Stimulated activated CD8-positive, alpha-beta memory T cell treated with anti-CD3 and anti-CD28 coated beads, Interleukin-12 subunit alpha, Interleukin-12 subunit beta, amount 100 ng/mL, for 24 hours (primary cell): ENCODE measurements at regions not wholly inside any gene's neighbourhood (a gene's known extent, or its start where the extent isn't known, plus 50 kb on each side); places are given as distances from the start of the nearest gene placed in this dataset.

ENCODE experiments used
- DNase-seq: peaks from one replicate; pipeline ENCODE4 v3.0.0-alpha.2; 2020; ENCODE audit errors: extremely low read depth

DNA sequence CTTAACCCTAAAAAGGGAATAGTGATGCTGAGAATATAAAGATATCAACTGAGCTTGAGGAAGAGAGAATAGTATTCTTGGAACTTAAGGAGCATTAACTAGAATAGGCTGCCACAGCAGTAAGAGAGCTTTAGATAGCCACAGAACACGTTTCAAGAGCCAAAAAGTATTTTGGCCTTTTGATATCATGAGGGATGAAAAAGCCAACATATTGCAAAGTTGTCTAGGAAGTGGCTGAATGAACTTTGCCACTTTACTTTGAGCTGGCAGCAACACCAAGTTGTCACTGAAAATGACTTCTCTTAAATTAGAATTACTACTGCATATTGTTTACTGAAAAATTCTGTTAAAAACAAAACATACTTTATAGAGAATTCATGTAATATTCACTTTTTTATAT is 1476.2 kb downstream of the MRPL39 start:
- DNase-seq = no peak

DNA sequence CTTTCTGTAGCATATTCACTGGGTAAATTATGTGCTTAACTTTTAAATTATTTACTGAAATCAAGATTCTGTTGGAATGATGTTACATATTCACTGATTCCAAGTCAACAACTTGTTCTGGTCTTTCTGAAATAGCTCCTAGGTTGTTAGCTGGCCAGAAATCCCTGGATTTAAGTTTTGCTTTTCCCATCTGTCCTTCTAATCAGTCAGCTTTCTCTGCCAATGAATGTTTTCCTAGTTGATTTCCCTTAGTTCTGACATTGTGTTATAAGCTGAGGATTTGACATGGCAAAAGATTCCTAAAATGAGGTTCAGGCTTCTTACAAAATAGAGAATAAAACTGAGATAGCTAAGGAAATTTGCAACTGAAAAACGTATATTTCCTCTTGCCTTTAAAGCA is 1479.6 kb downstream of the MRPL39 start:
- no peak for DNase-seq

DNA sequence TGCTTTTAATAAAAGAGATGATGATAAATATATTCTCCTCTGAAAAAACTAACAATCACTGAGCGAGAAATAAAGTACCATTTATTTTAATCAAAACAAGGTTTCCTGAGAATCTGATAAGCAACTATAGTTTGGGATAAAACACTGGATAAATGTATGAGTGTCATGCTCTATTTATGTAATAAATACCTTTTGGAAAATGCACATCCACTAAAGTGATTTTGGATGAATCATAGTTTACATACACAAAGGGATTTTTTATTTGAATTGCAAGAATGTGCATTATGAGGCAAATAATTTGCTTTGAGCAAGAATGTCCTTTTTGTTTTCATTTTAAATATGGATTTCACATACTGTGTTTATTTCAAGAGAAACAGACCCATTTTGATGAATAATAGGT is 1483.5 kb downstream of the MRPL39 start:
- DNase-seq = no peak

DNA sequence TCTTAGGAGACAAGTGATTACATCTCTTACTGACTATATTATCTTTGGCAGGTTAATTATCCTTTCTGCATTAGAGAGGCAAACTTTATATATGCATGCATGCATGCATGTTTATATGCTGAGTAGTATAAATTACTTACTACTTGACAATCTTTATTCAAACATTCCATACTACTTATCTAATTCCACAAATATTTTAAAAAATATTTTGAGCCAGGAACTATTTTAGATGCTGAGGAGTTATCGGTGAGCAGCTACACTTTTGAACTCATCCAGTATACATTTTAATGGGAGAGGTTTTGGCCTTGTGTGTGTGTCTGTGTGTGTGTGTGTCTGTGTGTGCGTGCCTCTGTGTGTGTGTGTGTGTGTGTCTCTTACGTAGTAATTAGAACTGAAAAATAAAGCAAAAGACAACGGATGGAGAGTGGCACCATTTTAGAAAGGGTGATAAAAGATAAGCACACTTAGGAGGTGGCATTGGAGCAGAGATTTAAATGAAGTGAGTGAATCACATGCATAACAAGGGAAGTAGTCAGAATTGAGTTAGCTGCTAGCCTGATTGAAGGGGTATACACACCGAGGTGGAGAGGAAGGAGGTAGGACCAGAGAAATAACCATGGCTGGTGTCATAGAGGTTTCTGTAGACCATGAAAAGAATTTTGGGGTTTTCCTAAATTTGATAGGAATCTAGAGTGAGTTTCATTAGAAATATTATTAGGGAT is 1488.4 kb downstream of the MRPL39 start:
- DNase-seq = no peak

- no peak for DNase-seq
Observed at GRCh38 chr21:24115141-24115540, 1492.1 kb downstream of the MRPL39 start.

- no peak for DNase-seq
Observed at GRCh38 chr21:24112020-24112419, 1495.3 kb downstream of the MRPL39 start.

DNA sequence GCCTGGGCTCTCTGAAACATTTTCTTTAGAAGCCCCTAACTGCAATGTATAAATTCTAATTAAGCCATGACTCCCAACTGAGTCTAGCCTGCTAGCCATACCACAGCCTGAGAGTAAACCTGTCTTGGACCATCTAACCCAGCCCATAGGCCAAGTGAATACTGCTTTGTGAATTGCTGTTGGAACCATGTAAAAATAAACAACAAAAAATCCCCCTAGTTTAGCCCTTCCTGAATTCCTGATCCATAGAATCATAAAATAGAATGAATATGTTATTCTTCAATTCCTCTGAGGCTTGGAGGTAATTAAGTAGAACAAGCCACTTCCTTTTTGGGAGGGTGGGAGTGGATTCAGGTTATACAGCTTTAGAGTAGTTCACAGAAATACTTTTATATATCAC is 1496.4 kb downstream of the MRPL39 start:
- no peak for DNase-seq

DNA sequence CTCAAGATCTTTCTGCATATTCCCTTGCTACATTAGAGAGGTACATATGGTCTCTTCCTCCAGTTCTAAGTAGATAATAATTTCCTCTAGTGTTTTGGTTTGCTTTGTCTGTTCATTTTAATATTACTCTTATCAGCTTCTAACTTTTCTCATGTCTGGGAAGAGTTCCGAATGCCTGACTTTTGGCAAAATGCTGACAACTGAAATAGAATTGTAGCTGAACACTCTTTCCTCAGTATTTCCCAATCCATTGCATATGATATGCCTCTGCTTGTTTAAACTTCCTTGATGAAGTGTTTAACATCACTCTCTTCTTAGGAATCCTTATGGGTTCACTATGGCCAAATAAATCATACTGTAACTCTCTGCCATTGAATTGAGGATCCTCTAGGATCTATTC is 1510.1 kb downstream of the MRPL39 start:
- no peak for DNase-seq

DNA sequence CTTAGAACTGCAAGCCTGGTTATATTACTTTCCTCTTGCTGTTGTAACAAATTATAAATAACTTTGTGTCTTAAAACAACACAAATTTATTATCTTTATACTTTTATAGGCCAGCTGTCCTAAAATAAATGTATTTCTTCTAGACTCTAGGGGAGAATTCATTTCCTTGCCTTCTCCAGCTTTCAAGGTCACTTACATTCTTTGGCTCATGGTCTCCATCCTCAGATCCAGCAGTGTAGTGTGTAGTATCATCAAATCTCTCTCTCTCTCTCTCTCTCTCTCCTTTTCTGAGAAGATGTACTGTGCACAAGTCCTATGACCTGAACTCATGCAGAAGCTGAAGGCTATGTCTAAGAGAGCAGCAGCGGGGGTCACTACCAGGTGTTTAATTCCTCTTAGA is 1510.6 kb downstream of the MRPL39 start:
- no peak for DNase-seq

GRCh38 chr21:24093032-24093431 is 1514.2 kb downstream of the MRPL39 start:
- no peak for DNase-seq

DNA sequence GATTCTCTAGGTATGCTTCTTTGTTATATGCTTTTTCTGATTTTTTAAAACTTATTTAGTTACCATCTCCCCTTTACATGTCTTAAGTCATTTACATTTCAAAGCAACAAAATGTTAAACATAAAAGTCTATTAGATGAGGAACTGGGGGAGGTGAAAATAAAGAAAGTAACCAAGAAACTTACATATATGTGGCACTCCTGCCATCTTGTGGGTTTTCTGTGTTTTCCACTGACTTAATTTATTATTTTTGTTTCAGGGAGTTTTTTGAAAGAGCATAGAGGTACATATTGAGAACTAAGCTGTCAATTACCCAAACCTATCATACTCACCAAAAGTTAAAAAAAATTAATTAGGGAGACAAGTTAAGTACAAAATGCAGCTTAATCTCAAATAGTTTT is 1531.1 kb downstream of the MRPL39 start:
- DNase-seq = no peak

DNA sequence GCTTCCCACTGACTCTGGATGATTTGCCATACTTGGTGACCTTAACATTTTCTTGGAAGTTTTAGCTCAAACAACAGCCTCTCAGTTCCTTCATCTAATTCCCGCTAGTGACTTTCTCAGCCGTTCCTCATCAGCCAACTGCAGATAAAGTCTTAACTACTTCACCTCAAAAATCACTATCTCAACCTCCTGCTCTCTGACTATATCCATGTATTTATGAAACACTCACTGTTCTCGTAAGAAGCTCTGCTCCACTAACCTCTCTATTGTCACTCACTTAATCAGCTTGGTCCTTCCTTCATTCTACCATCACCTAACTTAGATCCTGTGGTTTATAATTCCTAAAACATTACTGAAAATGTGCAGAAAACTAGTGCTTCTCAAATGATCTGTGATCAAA is 1551.6 kb downstream of the MRPL39 start:
- no peak for DNase-seq

GRCh38 chr21:24050231-24050630 is 1557.0 kb downstream of the MRPL39 start:
- DNase-seq = no peak

GRCh38 chr21:24046829-24047443 is 1560.3 kb downstream of the MRPL39 start:
- DNase-seq = no peak

DNA sequence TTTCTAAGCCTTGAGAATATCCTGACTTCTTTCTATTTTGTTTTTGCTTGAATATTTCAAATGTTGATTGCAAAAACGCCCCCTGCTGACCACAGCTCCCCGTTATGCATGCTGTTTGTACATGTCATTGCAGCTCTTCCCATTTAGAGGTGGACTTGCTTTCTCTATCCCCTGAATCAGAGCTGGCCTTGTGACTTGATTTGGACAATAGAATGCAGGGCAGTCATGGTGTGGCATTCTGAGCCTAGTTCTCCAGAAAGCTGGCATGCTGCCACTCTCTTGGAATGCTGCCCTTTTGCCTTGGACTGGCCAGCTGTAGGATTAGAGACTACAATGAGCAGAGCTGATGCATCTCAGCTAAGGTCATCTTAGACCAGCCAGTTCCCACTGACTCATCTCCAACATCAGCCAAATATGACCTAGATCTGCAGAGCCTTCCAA is 1561.5 kb downstream of the MRPL39 start:
- no peak for DNase-seq

DNA sequence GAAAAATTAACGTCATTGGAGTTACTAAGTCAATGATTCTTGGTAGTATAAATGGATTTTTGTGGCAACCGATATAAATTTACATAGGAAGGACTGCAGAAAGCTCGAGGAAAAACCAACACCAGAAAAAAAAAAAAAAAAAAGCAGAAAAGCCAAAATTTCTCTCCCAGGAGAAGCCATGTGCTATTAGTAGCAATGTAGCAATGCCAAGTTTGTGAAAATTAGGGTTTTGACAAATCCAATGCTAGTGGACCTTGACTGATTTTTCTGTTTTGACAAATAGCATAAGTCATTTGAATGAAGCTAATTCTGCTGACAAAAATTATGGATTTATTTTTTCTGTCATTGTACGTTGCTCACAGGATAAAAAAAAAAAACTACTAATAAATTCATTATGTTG is 1561.9 kb downstream of the MRPL39 start:
- DNase-seq = no peak

- DNase-seq = no peak
Observed at GRCh38 chr21:24042687-24043086, 1564.6 kb downstream of the MRPL39 start.

DNA sequence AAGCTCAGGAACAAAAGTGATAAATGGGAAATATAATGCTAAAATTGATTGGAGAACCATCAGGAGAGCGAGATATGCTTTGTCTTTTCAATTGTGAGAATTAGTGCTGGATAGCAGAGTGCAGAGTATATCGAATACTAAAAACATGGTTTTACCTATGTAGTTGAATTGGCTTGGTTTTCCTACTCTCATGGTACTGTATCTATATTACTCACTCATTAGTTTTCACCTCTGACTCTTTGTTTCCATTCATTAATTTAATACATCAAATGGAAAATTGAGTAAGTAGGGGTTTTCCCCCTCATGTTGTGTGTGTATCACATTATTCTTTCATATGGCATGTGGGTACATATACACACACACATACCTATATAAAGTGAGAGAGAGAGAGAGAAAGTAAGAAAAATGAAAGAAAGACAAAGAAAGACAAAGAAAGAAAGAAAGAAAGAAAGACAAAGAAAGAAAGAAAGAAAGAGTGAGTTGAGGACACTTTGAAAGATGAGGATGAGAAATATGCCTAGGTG is 1574.5 kb downstream of the MRPL39 start:
- no peak for DNase-seq

- no peak for DNase-seq
Observed at GRCh38 chr21:24027396-24027795, 1579.9 kb downstream of the MRPL39 start.

DNA sequence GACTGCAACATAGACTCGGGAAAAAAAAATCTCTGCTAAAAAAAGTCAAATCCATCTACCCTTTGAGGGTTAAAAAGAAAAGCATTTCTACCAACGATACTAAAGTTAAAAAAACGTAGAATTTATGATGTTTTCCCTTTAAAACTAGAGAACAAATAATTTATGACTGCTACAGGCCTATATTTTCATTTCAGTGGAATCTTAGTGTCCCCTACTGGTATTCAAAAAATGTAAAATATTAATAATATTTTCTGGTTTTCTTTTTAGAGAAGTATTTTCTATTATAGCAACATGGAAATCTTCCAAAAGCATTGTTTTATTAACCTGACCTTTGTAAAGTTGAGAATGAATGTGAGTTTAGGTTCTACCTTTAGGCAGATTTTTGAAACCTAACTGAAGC is 1582.2 kb downstream of the MRPL39 start:
- no peak for DNase-seq

GRCh38 chr21:24023936-24024335 is 1583.3 kb downstream of the MRPL39 start:
- DNase-seq = no peak

DNA sequence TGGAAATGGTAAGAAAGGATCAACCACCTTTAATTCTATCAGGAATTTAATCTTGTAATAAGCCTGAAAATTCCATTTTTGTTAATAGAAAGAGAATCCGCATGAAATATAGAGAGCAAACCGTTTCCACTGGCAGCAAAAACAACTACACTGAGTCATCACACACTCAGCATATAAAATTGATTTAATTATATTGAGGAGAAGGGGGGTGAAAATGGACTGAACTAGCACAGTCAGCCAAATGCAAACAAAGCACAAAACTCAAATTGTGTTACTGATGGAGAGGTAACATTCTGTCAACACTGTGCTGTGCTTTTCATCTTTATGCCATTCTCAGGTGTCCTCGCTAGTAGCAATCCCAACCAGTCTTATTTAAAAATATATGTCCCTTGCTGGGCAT is 1583.9 kb downstream of the MRPL39 start:
- no peak for DNase-seq

- DNase-seq = no peak
Observed at GRCh38 chr21:24014381-24014780, 1592.9 kb downstream of the MRPL39 start.

DNA sequence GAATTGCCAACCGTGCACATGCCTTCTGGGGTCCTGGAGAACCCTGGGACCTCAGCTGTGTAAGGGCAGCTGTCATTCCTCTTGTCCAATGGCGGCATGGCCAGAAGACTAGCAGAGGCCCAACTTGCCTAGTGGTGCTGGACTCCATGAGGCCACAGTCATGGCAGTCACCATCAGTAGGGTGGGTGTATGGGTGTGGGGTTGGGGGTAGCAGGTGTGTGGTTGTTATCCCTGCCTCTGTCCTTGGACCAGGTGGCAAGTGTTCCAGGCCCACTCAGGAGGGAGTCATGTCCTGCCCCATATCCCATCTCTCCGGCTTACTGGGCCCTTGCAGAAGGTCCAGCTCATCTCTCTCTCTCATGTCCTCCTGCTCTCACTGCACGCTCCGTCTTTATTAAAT is 1596.2 kb downstream of the MRPL39 start:
- DNase-seq = no peak
